HG02623 (cell line): ENCODE measurements at regions not wholly inside any gene's neighbourhood (a gene's known extent, or its start where the extent isn't known, plus 50 kb on each side); places are given as distances from the start of the nearest gene placed in this dataset.
"Not testable (repeated sequence)": the region's sequence is repeated elsewhere in the genome, so short reads cannot be mapped to it uniquely, and the experiment has no call there.

ENCODE experiments used
- ATAC-seq: cut with Tn5 transposase; IDR thresholded peaks from one replicate; pipeline ENCODE4 v1.9.1; 2021; ENCODE audit warnings: moderate library complexity; ENCODE audit not compliant: unreplicated experiment

DNA sequence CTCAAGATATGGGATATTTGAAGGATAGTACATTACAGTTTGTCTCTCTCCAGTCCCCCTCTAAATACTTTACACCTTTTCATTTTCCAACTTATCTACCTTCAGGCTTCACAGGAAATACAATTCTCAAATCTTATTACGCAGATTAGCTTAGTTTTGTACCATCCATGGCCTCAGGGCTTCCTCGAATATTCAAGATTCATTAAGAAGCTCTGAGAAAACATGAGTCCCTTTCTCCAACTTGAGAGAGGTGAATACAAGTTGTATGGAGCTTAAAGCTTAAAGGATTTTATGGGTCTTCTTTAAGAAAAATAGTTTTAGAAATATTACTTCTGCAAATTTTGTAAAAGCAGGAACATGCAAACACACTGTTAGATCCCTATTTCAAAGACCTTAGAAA, 1212.5 kb downstream of the GALC start:
- no peak for ATAC-seq

DNA sequence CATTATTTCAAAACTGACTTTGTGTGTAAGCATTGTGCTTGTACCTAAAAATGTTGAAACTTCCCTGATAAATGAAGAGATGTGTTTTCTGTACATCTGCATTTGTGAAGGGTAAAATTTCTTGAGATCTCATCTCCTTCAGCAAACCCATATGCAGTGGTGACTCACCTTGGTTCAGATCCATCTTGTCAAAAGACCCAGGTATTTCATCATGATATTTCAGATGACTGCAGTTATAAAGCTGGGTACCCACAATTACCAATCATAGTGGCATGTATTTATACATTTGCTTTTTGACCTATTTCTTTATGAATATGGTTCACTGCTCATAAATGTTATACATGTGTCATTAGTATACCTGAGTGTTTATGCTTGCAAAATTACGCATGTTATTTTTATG, 1213.6 kb downstream of the GALC start:
- ATAC-seq: no peak

DNA sequence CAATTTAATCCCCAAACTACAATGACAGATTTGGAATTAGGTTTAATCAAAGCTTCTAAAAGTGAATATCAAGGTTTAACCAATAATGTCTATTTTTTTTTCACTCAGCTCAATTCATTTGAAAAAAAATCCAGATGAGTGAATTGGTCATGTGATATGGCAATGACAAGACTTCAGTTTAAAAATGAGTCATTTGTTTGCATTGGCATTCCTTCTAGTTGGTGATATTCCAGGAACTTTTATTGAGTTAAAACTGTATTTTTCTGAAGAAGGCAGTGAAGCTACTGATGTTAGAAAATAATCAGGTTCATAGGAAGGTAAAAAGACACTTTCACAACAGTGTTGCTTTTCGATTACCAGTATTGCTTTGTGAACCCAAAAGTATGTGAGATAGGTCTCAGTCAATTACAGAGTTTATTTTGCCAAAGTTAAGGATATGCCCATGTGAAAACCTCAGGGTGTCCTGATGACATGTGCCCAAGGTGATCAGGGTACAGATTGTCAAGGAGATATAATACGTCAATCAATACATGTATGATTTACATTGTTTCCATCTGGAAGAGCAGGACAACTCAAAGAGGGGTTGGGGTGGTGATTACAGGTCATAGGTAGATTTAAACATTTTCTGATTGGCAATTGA, 1214.9 kb downstream of the GALC start:
- no peak for ATAC-seq

DNA sequence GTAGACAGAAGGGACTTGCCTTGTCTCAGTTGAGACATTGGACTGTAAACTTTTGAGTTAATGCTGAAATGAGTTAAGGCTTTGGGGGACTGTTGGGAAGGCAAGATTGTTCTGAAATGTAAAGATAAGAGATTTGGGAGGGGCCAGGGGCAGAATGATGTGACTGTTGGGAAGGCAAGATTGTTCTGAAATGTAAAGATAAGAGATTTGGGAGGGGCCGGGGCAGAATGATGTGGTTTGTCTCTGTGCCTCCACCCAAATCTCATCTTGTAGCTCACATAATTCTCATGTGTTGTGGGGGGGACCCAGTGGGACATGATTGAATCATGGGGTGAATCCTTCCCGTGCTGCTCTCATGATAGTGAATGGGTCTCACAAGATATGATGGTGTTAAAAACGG, 1217.1 kb downstream of the GALC start:
- ATAC-seq: not testable (repeated sequence)

DNA sequence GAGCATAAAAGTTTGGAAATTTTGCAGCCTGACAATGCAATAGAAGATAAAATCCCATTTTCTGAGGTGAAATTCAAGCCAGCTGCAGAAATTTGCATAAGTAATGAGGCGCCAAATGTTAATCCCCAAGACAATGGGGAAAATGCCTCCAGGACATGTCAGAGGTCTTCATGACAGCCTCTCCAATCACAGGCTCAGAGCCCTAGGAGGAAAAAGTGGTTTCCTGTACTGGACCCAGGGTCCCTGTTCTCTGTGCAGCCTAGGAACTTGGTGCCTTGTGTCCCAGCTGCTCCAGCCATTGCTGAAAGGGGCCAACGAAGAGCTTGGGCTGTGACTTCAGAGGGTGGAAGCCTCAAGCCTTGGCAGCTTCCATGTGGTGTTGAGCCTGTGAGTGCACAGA, 1218.1 kb downstream of the GALC start:
- no peak for ATAC-seq

DNA sequence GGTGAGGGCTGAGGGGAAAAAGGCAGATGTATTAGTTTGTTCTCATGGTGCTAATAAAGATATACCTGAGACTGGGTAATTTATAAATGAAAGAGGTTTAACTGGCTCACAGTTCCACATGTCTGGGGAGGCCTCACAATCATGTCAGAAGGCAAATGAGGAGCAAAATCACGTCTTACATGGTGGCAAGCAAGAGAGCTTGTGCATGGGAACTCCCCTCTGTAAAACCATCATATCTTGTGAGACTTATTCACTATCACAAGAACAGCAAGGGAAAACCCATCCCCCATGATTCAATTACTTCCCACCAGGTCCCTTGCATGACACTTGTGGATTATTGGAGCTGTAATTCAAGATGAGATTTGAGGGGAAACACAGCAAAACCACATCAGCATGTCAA, 1220.9 kb downstream of the GALC start:
- no peak for ATAC-seq

DNA sequence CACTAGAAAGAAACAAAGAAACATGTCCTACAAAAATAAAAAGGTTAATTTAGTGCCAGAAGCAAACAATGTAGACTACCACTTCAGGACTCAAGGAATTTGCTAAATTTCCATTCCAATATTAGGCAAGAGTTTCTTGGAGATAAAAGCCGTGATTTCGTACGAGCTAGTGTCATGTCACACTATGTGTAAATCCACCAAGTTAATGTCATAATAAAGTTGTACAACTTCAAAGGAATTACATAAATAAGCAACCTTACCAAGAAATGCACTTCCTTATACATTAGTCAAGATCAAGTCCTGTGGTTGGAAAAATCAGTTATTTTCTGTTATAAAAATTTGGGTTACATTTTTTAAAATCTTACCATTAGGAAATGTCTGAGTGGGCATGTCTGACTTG, 1222.8 kb downstream of the GALC start:
- ATAC-seq: no peak

DNA sequence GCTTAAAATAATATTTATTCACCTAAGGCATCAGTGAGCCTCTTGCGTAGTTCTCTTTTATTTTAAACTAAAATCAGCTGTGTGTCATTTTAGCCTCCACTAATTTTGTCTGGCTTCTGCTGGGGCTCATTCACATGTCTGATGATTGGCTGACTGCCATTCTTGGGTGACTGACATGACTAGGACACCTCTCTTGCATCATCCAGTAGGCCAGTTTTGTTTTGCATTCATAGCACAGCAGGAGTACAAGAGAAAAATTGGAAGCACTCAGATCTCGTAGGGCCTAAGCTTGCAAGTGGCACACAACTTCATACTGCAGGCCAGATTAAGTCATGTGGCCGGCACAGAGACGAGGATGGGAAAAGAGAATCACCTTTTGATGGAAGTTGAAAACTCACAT, 1226.5 kb downstream of the GALC start:
- ATAC-seq: no peak

DNA sequence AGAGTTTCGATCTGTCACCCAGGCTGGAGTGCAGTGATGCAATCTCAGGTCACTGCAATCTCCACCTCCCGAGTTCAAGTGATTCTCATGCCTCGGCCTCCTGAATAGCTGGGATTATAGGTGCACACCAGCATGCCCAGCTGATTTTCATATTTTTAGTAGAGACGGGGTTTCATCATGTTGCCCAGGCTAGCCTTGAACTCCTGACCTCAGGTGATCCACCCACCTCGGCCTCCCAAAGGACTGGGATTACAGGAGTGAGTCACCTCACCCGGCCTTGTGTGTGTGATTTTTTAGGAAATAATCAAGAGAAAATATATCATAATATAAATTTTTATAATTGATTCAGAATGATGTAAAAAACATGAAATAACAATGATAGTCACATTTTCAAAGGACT, 1231.4 kb downstream of the GALC start:
- no peak for ATAC-seq

DNA sequence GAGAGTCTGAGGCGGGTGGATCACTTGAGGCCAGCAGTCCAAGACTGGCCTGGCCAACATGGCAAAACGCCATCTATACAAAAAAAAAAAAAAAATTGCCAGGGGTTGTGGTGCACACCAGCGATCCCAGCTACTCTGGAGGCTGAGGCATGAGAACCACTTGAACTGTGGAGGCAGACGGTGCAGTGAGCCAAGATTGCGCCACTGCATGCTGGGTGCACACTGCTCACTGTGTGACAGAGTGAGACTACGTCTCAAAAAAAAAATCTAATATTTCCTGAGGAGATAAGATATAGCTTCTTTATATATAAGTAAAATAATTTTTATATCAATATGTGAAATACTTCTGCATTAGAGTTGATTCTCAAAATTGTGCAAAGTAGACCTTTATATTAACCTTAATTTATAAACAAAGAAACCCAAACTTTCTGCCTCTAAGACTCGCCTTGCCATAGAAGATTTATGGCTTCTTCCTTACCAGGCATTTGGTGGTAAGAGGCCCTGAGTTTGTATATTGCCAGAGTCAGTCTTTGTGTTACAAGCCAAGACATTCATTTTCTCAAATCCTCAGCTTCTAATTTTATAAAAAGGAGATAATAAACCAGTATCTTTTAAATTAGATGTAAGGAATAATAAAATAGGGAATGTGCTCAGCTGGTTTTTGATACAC, 1226.7 kb downstream of the FLRT2 start:
- ATAC-seq: no peak

DNA sequence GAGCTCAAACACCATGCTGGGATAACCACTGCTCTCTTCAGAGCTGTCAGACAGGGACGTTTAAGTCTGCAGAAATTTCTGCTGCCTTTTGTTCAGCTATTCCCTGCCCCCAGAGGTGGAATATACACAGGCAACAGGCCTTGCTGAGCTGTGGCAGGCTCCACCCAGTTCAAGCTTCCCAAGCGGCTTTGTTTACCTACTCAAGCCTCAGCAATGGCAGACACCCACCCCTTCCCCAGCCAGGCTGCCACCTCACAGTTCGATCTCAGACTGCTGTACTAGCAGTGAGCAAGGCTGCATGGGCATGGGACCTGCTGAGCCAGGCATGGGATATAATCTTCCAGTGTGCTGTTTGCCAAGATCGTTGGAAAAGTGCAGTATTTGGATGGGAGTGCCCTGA, 1220.5 kb downstream of the FLRT2 start:
- ATAC-seq: not testable (repeated sequence)

DNA sequence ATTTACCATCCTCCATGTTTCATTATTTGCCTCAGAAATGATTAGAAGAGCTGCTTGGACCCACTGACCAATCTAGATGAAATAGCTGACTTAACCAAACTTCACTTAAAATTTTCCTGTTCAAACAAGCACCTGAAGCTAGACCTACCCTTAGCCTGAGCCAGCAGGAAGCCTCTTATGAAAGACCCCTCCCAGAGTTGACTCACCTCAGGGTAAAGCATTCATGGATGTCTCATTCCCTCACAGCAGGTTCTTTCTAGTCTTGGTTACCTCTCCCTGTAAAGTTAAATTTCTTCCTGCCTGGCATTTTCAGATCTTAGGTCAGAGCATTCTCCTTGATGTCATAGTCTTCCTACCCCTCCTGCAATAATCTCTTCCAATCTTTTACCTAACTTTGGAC, 1209.8 kb downstream of the FLRT2 start:
- no peak for ATAC-seq

DNA sequence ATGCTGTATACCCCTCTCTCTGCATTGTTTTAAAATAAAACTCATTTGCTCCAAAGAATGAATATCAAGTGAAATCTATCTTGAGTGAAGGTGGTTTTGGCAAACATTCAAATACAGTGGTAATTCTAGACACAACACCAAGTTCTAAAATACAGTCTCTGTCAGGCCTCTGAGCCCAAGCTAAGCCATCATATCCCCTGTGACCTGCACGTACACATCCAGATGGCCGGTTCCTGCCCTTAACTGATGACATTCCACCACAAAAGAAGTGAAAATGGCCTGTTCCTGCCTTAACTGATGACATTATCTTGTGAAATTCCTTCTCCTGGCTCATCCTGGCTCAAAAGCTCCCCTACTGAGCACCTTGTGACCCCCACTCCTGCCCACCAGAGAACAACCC, 1201.5 kb downstream of the FLRT2 start:
- not testable (repeated sequence) for ATAC-seq

DNA sequence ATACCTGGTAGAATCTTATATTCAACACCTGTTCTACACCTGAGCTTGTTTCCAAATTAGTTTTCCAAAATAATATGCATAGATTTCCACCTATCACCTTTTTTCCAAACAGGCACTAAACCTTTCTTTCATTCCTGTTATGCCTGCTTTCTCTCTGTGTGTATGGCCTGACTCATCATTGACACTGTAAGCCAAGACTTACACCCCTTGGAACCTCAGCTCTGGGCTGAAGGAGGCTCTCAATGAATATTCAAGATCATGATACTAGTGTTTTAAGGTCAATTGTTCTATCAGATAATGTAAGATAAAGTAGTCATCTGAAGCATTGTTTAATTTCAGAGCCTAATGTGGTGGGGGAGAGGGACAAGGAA, 1193.3 kb downstream of the FLRT2 start:
- ATAC-seq: no peak

DNA sequence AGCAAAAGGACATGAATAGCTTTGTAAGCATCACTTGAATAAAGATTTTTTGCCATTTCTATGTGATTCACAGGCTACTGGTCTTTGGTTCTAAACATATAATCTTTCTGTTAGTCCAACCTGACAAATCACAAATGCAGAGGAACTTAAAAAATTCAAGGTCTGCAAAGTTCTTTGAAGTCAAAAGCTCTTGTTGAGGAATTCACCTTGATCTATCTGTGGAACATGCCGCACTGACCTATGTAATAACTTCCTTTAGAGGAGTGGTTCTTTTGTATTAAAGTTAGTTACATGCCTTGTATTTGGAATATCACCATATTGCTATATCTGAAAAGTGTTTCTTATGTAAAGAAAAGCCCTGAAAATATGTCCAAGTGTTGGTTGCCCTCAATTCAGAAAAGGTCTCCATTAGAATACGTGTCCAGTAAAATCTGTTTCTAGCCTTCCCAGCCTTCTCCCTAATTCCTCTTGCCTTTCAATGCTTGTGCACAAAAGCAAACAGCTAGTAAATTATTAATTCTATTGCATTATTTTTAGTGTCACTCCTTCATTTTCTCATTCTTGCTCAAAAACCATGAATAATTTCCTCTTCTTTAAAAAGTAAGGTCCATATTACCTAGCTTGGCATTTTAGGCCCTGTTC, 1192.8 kb downstream of the FLRT2 start:
- no peak for ATAC-seq

DNA sequence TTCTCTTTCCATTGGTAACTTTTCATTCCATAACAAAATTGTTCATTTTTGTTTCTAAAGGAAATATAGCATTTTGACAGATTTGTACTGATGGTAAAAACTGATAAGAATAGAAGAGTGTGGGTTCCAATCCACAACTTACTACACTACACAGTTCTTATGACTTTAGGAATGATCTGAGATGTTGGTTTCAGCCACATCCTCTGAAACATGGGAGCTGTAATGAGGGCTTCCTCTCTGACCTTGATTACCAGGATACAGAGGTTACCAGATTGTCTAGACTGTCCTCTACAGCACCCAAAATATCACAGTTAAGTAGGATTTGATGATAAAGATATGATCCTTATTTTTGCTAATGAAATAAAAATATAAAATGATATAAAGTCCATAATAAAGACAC, 1184.6 kb downstream of the FLRT2 start:
- ATAC-seq: no peak

DNA sequence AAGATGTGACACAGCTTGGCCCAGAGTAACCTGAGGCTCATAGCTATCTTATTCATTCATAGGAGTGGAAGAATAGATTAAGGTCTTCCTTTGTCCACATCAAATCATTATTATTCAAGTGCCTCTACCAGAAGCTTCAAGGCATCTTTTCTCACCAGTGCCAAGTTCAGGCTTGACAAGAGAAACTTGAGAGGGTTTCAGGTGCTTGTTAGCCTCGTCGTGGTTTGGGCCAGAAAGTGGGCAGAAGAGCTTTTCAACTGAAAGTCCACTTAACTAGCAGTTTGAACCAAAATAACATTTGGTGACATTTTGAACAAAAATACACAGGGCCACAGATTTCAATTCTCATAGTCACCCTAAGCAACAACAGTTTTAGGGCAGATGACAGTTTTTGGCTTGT, 1184.2 kb downstream of the FLRT2 start:
- ATAC-seq: no peak

DNA sequence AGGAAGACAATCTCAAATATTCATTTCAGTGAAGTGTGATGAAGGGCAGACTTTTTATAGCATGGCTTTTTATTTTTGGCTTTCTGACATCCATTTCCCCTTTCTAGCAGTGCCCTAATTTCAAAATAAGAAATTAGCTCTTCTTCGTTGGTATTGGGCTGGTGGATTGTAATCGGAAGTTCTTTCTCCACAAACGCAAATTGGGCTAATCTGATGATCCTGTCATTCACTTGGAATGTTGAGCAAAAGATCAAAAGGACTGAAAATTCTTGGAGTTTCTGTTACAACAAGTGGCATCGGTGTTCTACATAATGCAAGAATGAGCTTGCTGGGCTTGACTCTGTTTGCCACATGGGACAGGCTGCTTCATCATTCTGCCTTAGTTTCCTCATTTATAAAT, 1182.8 kb downstream of the FLRT2 start:
- no peak for ATAC-seq

DNA sequence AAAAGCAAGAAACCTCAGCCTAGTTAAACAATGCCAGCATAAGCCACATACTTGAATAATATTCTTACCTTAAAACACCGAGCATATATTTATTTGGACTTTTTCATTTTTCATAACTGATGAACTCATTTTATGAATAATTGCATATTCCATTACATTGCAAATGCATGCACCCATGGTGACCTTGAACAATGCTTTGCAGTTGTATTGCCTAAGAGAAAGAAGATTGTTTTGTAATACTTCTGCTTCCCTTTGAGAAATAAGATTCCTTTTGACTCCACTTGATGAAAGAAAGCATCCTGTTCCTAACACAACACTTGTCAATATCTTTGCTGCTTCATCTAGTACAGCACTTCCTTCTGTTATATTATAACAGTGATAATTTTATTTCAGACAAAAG, 1182.2 kb downstream of the FLRT2 start:
- ATAC-seq: no peak

DNA sequence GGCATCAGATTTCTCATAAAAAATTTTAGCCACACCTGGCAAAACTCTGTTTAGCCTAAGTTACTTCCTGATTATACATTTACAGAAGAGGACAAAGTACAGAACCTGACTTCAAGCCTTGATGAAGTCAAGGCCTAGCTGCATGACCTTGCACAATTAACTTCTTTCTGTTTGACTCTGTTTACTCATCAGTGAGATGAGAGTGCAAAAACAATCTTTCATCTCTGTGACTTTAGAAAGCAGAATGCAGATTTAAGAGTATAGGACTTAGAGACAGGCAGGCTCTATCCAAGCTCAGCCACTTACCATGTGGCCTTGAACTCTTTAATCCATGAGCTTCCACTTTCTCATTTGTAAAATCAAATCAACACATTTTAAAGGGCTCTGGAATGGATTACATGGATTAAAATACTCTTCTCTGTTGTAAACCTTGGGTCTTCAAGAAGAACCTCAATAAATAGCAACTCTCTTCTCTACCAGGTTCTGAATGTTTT, 1178.9 kb downstream of the FLRT2 start:
- ATAC-seq: no peak

DNA sequence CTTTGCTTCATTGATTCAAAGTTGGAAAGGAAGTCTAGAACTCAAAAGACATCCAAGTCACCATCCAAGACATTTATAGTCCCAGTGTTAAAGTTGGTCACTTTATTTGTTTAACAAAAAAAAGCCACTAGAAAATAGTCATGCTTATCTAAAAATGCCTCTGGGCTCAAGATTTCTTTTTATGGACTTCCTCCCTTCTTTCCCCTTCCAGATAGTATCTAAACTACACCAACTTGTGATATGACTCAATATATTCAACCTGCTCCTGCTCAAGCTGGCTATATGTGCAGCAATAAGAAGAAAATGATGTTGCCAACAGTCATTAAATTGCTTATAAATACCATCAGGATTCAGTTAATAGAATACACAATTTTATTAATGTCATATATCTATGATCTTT, 1177.1 kb downstream of the FLRT2 start:
- no peak for ATAC-seq

DNA sequence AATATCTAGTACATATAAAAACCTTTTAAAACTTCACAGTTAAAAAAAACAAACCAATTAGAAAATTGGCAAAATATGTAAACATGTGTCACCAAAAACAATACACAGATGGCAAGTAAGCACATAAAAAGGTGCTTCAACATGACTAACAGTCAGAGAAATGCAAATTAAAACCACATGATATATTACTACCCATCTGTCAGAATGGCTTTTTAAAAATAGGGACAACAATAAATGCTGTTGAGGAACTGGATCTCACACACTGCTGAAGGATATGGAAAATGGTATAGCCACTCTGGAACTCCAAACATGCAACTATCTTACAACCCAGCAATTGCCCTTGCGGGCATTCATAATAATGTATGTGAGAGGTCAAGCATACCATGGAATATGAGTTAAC, 1153.6 kb downstream of the FLRT2 start:
- ATAC-seq: no peak
